NCI-H1694 (cell line): ENCODE measurements at regions not wholly inside any gene's neighbourhood (a gene's known extent, or its start where the extent isn't known, plus 50 kb on each side); places are given as distances from the start of the nearest gene placed in this dataset.

ENCODE experiments used
- DNase-seq: peaks from one replicate; lab custom pipeline; 2025; lab: John Stamatoyannopoulos, UW

DNA sequence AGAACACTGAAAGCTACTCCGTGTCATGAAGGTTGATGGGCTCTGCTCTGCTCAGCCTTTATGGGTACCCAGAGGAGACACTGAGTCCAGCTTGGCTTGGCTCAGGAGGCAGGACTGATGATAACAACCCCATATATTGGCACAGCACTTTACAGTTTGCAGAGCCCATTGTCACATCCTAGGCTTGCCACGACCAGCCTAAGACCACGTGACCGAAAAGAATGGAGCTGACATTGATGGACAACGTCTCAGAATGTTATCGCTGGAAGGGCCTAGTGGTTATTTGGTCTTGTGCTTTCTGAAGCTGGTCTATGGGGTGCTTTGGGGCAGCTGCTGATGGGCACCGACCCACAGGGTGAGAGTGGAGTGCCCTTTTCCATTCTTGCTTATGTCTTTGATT is 72.9 kb upstream of the RUNX3 start:
- no peak for DNase-seq

GRCh38 chr1:25001125-25001915 is 71.2 kb upstream of the RUNX3 start:
- no peak for DNase-seq

DNA sequence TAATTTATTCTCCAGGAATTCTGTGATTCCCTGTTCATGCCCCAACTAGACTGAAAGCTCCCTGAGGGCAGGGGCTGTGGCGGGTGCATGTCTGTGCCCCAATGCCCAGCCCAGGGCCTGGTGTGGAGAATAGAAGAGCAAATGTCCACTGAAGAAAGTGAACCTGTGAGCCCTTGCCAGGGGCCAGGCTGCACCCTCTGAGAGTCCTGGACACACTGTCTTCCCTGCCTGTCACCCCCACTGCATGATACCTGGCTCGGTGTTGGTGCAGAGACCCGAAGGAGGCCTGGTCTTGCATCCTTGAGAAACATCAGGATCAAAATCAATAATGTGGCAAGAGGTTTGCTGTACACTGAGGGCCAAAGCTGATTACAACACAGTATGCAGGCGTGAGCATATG is 69.8 kb upstream of the RUNX3 start:
- DNase-seq, result no peak

GRCh38 chr1:24999426-24999825 is 69.3 kb upstream of the RUNX3 start:
- no peak for DNase-seq

GRCh38 chr1:24998563-24999245 is 68.6 kb upstream of the RUNX3 start:
- no peak for DNase-seq

GRCh38 chr1:24996983-24997893 is 67.2 kb upstream of the RUNX3 start:
- DNase-seq, result no peak

GRCh38 chr1:24996456-24996855 is 66.4 kb upstream of the RUNX3 start:
- DNase-seq, result no peak

GRCh38 chr1:24995661-24996060 is 65.6 kb upstream of the RUNX3 start:
- no peak for DNase-seq

DNA sequence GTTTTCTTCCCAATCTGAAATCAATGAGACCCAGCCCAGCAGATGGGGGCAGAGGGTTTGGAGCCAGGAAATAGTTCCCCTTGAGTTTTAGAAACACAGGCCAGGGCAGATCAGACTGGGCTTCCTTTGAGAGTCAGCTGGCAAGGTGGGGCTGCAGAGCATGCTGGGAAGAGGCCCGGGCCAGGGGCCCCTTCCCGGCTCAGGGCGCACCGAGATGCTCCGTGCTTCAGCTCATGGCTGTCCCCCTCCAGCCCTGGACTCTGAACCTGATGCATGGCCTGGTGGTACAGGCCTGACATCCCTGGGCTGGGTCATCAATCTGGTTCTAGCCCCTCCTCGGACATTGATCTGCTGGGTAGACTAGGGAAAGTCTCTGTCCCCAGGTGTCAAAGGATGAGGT is 65.1 kb upstream of the RUNX3 start:
- no peak for DNase-seq

DNA sequence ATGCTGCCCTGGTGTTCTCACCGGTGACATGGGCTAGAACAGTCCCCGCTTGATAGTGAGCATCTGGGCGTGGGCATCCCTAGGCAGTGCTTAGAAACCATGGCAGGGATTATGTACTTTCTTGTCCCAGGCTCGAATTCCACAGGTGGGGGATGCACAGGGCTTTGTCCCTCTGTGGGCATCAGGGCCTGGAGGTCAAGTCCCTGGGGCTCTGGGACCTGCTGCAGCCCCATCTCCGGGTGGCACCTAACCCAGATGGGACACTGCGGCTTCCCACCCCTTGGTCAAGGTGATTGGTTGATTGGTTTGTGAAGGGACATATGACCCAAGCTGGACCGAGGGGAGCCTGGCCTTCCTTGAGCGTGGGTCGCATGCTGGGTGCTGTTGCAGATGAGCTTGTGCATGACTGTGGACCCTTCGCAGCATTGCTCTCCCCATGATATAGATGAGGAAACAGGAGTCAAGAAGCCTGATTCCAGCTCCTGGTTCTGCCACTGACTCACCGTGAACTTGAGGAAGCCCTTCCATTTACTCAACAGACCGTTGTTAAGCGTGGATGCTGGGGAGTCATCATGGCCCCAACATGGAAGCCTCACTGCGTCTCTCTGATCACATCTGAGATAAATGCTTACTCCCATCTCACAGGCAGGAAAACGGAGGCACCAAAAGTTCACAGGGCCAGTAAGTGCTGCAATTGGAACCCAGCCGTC is 64.0 kb upstream of the RUNX3 start:
- no peak for DNase-seq

GRCh38 chr1:24992761-24993211 is 62.7 kb upstream of the RUNX3 start:
- no peak for DNase-seq

DNA sequence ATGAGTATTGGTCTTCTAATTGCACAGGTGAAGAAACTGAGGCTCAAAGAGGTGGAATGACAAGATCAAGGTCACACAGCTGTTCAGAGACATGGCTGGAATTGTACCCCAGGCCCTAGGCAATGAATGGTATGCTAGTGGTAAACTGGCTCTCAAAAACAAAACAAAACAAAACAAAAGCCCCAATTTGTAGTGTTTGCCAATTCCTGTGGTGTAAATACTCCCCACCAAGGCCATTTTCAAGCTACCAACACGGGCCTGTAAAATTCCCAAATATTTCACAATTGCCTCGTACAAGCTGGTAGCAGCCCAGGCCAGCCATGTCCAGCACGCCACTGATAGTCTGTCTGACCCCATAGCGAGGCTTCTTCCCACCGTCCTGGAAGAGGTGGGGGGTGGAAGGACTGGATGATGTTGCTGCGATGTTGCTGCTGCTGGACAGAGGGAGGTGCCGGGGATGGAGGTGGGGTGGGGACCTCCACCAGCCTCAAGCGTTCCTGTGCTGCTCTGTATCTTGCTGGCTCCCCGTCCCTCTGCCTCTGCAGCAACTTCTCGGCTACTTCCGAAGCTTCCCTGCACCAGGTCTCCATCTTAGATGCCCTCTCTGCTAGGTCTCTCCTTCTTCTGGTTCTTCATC is 62.2 kb upstream of the RUNX3 start:
- no peak for DNase-seq

DNA sequence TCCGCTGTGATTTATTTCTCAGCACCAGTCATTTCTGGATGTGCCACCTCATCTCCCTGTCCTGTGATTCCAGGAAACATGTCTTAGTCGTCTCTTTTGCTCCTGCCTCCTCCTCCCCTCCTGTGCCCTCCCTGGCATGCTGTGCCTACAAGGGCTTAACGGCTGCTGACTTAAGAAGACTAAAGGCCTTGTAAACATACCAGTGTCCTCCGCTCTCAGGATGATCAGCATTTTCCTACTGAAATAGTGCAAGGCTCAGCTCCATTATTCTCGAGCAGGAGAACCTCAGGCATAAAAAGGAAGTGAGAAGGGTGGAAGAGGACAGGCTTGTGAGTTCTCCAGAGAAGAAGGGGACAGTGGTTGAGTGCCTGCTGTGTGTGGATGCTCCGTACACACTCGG is 61.6 kb upstream of the RUNX3 start:
- no peak for DNase-seq

- no peak for DNase-seq
These were observed 60.9 kb upstream of the RUNX3 start for GRCh38 chr1:24990779-24991641.

DNA sequence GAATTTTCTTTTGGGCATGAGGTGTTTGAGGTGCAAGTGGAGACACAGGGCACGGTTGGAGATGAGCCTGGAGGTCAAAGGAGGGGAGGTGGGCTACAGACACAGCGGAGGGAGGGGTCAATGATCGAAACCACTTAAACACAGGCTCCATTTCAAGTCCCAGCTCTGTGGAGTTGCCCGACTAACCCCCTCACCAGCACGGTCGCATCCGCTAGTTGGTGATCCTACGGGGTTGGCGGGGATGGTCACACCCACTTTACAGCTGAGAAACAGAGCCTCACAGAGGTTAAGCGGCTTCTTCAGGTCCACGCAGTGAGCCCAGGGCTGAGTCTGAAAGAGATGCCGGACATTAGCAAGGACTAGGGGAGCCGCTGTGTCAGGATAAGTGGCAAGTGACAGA is 60.1 kb upstream of the RUNX3 start:
- no peak for DNase-seq

- DNase-seq, result no peak
These were observed 59.0 kb upstream of the RUNX3 start for GRCh38 chr1:24989082-24989481.

GRCh38 chr1:24988558-24988912 is 58.5 kb upstream of the RUNX3 start:
- DNase-seq, result no peak

DNA sequence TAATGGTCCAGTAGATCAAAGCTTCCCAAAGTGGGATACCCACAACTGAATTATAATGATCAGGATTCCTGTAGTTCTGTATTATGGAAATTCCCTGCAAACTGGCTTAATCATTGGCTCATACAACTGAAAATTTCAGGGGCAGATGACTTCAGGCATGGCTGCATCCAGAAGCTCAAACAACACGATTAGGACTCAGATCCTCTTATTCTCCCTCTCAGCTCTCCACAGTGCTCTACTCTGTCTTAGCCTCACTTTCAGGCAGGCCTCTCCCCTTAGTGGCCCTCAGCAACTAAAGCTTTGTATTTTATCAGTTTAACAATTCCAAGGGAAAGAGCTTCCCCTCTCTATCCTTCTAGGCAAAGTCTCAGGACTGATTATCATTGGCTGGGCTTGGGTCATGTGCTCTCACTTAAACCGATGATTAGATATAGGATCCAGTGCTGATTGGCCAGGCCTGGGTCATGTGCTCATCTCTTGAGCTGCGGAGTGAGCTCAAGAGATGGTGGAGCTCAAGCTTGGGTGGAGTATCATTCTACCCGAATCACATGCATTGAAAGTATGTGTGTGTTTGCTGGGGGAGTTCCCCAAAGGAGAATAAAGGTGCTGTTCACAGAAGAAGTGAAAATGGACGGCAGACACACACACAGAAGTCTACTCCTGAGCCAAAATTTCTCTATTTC is 57.9 kb upstream of the RUNX3 start:
- no peak for DNase-seq

- no peak for DNase-seq
These were observed 57.3 kb upstream of the RUNX3 start for GRCh38 chr1:24987424-24987823.

DNA sequence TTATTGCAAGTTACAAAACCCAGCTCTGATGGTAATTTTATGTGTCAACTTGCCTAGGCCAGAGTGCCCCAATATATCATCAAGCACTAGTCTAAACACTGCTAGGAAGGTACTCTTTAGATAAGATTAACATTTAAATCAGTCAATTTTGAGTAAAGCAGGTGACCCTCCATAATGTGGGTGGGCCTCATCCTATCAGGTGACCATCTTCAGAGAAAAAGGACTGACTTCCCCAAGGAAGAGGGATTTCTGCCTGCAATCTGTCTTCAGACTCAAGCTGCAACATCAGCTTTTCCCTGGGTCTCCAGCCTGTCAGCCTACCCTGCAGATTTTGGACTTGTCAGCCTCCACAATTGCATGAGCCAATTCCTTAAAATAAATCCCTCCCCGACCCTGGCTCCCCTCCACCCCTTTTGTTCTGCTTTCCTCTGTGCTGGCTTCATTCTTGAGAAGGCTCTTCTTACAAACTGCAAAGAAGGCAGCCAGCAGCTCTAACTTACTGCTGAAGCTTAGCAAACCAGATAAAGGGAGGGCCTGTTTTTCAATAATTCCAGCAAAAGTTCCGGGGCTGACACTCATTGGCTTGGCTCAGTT is 56.4 kb upstream of the RUNX3 start:
- no peak for DNase-seq
